Epidermal melanocyte (primary cell): ENCODE measurements at regions not wholly inside any gene's neighbourhood (a gene's known extent, or its start where the extent isn't known, plus 50 kb on each side); places are given as distances from the start of the nearest gene placed in this dataset.
"Not testable (repeated sequence)": the region's sequence is repeated elsewhere in the genome, so short reads cannot be mapped to it uniquely, and the experiment has no call there.

ENCODE experiments used
- DNase-seq: peaks from one replicate; pipeline ENCODE4 v3.0.0; 2011; ENCODE audit warnings: low spot score; ENCODE audit not compliant: insufficient read length

DNA sequence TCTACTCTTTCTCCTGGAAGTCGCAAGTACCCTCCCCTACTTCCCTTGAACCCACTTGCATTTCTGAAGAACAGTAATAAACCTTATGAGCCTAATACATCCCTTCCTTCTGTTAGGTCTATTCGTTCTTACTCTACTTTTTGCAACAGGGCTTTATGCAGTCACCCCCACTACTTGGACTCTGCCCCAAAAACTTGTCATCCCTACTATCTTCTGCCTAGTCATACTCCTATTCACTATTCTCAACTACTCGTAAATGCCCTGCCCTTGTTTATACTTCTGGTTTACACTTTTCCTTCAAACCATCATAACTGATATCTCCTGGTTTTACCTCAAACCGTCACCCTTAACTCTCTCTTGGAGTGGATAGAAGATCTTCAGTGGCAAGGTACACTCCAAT, 55.2 kb upstream of the SLIT2 start:
- no peak for DNase-seq

DNA sequence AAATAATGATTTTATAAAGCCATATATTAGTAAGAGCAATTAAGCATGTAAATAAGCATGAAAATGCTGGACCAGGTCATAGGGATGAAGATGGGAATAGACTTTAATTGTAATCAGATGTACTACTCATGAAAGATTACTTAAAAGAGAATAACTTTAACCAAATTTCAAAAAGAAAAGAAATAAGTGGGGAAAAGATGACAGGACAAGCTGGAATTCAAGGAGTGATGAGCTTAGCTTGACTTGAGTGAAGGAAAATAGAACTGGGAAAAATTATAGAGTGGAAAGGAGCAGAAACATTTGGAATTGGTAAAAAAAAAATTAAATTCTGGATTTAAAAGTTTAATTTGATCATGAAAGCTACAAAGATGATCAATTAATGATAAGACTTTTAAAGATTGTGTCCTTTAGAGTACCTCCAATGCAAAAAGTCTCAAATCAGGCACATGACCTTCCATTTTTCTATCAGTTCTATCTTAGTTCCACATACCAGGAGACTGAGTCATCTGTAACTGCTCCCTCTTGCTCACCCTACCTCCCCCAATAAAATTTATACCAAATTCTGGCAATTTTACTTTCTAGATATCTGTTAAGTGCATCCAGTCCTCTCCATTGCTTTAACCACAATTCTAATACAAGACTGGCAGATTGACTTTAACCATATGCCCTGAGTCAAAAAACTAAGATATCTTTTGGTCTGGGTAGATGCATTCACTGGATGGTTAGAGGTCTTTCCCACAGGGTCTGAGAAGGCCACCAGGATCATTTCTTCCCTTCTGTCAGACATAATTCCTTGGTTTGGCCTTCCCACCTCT, 56.4 kb upstream of the SLIT2 start:
- no peak for DNase-seq

- DNase-seq, result no peak
Measured at GRCh38 chr4:20194123-20195013, 57.3 kb upstream of the SLIT2 start.

DNA sequence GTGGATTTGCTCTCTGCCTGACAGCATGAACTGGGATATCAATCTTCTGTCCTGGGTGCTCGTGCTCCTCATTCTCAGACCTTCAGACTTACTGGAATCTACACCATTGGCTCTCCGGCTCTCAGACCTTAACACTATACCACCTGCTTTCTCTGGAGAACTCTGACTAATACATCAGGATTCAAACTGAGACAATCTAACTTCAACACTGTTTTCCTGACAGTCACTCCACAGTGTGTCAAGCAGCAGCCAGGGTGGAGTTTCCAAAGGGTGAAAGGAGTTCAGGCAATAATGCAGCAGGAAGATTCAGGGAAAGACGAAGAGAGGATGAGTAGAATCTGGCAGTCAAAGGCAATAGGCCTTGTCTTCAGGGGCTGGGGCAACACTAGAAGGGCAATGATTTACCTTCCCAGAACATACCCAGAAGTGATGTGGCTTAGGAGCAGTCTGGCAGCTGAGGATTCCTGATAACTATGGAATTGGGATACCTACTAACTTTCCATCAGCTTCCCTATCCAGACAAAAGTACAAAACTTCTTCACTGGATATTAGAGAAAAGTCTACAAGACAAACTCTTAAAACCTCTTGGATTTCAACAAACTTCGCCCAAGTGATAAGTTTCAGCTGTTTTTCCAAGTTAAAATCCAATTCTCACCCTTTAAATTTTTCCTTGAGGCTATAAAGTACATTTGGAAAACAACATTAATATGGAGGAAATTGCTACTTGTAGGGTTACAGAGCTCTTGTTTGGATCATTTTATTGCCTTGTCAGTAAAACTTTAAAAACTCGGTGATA, 58.4 kb upstream of the SLIT2 start:
- no peak for DNase-seq

DNA sequence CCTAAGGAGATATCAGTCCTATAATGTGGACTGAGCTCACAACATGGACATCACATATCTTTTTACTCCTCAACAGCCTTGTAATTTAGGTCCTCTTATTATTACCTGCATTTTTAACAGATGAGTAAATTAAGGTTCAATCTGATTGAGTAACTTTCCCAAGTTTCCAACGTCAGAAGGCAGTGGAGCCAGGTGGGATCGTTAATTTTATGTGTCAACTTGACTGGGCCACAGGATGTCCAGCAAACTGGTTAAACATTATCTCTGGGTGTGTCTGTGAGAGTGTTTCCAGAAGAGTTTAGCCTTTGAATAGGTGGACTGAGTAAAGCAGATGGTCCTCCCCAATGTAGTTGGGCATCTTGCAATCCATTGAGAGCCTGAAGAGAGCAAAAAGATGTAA, 59.0 kb upstream of the SLIT2 start:
- no peak for DNase-seq

DNA sequence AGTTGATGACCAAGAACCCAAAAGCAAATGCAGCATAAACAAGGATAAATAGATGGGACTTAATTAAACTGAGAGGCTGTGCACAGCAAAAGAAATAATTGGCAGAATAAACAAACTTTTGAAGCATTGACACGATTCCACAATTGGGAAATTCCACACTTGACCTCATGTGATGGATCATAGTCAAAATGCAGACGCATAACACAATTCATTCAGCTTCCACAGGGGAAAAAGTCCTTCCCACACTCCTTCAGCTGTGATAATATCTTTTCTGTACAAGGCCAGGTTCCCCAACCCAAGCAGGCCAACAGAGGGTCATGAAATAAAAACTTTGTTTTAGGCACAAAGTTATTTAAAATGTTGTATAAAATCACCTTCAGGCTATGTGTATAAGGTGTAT, 66.6 kb upstream of the SLIT2 start:
- no peak for DNase-seq

GRCh38 chr4:20183131-20183530, 68.6 kb upstream of the SLIT2 start:
- not testable (repeated sequence) for DNase-seq

DNA sequence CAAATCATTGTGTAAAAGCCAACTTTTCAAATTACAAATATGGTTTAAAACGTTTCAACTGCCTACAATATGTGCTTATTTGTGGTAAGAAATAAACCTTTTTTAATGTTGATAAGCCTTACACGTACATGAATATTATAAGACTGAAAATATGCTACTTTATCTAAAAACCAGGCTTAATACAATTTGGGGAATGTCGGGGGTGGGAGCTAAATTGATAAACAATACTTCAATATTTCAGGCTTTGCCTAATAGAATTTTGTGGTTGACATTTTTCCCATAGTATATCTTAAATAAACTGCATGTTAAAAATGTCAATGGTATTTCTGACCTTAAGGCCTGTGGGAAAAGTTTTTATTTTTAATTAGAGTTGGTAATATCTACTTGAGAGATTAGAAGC, 69.8 kb upstream of the SLIT2 start:
- DNase-seq, result no peak

- DNase-seq, result no peak
Measured at GRCh38 chr4:20180509-20180908, 71.2 kb upstream of the SLIT2 start.

- no peak for DNase-seq
Measured at GRCh38 chr4:20178902-20179576, 72.7 kb upstream of the SLIT2 start.

DNA sequence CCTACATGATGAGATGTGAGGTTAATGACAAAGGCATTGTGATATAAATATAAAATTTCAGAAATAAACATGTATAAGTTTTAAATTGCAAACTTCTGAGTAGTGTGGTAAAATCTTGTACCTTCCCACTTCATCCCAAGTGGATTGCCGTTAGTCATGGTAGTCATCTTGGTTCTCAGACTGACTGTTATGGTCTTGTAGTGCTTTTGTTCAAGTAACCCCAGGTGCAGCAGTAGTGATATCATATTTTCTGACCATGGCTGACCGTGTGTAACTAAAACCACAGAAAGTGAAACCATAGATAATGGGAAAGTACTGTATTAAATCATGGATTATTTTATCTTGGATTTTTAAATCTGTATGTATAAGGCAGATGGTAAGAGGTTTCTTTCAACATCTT, 74.8 kb upstream of the SLIT2 start:
- no peak for DNase-seq

DNA sequence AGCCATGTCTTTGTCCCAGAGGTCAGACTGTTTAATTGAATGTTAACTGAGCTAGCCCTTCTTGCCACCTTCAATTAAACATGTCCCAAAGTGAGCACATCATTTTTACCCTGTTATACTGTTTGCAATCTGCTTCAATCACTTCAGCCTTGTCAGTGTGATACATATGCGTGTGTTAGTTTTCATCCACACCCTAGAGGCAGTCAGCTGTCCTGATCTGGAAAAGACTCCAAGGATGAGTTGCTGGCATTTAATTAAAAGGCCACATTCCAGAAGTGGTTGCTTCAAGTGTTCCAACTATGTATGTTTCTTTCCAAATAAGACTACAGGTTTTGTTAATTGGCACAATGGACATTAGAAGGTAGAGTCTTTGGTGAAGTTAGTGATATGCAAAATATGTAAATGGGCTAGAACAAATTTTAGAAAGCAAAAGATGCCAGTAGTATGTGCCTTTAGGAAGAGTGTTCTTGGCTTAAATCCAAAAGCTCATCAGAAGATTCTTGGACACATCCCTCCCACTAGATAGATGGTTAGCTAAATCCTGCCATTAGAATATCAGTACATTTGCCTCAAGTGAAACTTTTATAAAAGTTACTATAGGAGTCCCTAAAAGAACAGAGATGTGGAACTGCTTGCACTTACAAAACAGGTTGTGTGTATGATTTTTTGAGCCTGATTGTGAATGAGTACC, 79.5 kb upstream of the SLIT2 start:
- peak; percentile 30 for DNase-seq

GRCh38 chr4:20166544-20166943, 85.2 kb upstream of the SLIT2 start:
- DNase-seq, result no peak

- no peak for DNase-seq
Measured at GRCh38 chr4:20159516-20159915, 92.2 kb upstream of the SLIT2 start.

DNA sequence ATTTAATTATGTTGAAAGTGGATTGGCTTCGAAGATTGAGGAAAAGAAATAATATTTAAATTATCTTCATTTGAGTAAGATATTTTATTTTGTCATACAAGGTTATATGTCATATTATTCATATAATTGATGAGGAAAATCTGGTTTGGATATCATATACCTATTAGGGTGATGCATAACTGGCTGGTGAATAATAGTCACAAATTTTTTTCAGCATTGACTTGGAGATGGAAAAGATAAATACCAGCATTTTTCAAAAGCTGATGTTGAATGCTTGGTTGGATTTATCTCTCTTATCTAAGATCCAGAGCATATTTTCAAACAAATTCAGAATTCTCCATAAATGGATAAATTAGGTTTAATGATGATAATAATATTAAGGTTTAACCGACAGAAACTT, 93.5 kb upstream of the SLIT2 start:
- no peak for DNase-seq

- no peak for DNase-seq
Measured at GRCh38 chr4:20151436-20151835, 100.3 kb upstream of the SLIT2 start.

DNA sequence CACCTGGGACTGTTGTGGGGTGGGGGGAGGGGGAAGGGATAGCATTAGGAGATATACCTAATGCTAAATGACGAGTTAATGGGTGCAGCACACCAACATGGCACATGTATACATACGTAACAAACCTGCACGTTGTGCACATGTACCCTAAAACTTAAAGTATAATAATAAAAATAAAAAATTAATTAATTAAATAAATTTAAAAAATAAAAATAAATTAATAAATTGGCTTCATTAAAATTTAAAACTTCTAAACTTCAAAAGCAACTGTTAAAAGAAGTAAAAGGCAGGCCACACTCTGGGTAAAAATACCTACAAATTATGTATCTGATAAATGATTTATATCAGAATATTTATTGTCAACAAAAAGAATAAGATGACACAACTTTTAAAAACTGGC, 102.6 kb upstream of the SLIT2 start:
- not testable (repeated sequence) for DNase-seq

DNA sequence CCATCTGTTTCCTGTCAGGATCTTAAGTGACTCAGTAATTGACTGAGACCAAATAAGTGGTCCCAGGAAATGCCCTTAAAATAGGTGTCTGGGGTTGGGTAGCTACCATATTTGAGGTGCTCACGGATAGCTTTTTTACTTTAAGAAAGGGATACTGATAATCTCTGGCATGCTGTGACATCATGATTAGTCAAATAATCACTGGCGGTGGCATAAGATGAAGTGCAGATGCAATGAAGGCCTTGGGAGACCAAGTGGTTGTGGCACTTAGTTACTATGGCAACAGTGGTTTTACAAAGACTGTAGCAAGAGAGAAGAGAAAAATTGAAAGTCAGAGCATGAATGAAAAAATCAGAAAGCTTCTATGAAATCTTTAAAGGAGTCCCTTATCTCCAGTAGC, 114.5 kb upstream of the SLIT2 start:
- no peak for DNase-seq

- no peak for DNase-seq
Measured at GRCh38 chr4:20127626-20128025, 124.1 kb upstream of the SLIT2 start.

- DNase-seq, result no peak
Measured at GRCh38 chr4:20126906-20127305, 124.8 kb upstream of the SLIT2 start.
